Neuron (in vitro differentiated cells): ENCODE measurements at regions not wholly inside any gene's neighbourhood (a gene's known extent, or its start where the extent isn't known, plus 50 kb on each side); places are given as distances from the start of the nearest gene placed in this dataset.
"Not testable (repeated sequence)": the region's sequence is repeated elsewhere in the genome, so short reads cannot be mapped to it uniquely, and the experiment has no call there.

ENCODE experiments used
- H2AFZ ChIP-seq: one replicate; pipeline ENCODE4 v1.6.1; 2013; ENCODE audit warnings: low read depth, mild to moderate bottlenecking, inconsistent platforms, low read length, moderate library complexity
- H3K27me3 ChIP-seq: one replicate; pipeline ENCODE4 v1.6.1; 2013; ENCODE audit warnings: low read length; ENCODE audit not compliant: insufficient read depth
- H3K36me3 ChIP-seq: one replicate; pipeline ENCODE4 v1.6.1; 2013; ENCODE audit warnings: low read length; ENCODE audit not compliant: insufficient read depth
- H3K4me1 ChIP-seq: one replicate; pipeline ENCODE4 v1.6.1; 2013; ENCODE audit warnings: low read length; ENCODE audit not compliant: insufficient read depth
- H3K4me3 ChIP-seq: 2 replicates; pipeline ENCODE4 v1.5.1; 2013; ENCODE audit warnings: mild to moderate bottlenecking, low read length, moderate library complexity
- H3K9me3 ChIP-seq: one replicate; pipeline ENCODE4 v1.6.1; 2013; ENCODE audit warnings: low read length

GRCh38 chrX:109261279-109261678 lies 220.6 kb downstream of the GUCY2F start:
- Histone ChIP-seq H3K9me3 (no peaks in the 10 kb centered on the region), H3K4me3 (no peak overlapping the region), H3K27me3 (no peaks in the 10 kb centered on the region), H3K36me3 (no peaks in the 10 kb centered on the region), H2AFZ (no peak overlapping the region), H3K4me1 (no peaks in the 10 kb centered on the region)

GRCh38 chrX:109252789-109253188 lies 229.1 kb downstream of the GUCY2F start:
- H2AFZ ChIP-seq = no peak overlapping the region
- no peak overlapping the region for H3K4me3 ChIP-seq
- no peaks in the 10 kb centered on the region for H3K9me3 ChIP-seq
- no peaks in the 10 kb centered on the region for H3K4me1 ChIP-seq
- no peaks in the 10 kb centered on the region for H3K27me3 ChIP-seq
- no peaks in the 10 kb centered on the region for H3K36me3 ChIP-seq

- H3K9me3 ChIP-seq = no peaks in the 10 kb centered on the region
- H3K4me3 ChIP-seq = no peak overlapping the region
- H2AFZ ChIP-seq = no peak overlapping the region
- H3K36me3 ChIP-seq = no peaks in the 10 kb centered on the region
- no peaks in the 10 kb centered on the region for H3K4me1 ChIP-seq
- H3K27me3 ChIP-seq = no peaks in the 10 kb centered on the region
Measured at GRCh38 chrX:109218761-109219160, 263.1 kb downstream of the GUCY2F start.

- no peaks in the 10 kb centered on the region for H3K9me3 ChIP-seq
- no peak overlapping the region for H2AFZ ChIP-seq
- no peak overlapping the region for H3K4me3 ChIP-seq
- no peaks in the 10 kb centered on the region for H3K36me3 ChIP-seq
- no peaks in the 10 kb centered on the region for H3K4me1 ChIP-seq
- H3K27me3 ChIP-seq = no peaks in the 10 kb centered on the region
Measured at GRCh38 chrX:109199726-109200125, 282.2 kb downstream of the GUCY2F start.

GRCh38 chrX:109190542-109190941 lies 291.3 kb downstream of the GUCY2F start:
- H3K4me1 ChIP-seq = no peaks in the 10 kb centered on the region
- H3K36me3 ChIP-seq = no peaks in the 10 kb centered on the region
- H3K9me3 ChIP-seq = no peaks in the 10 kb centered on the region
- no peak overlapping the region for H3K4me3 ChIP-seq
- no peaks in the 10 kb centered on the region for H3K27me3 ChIP-seq
- H2AFZ ChIP-seq = no peak overlapping the region

- Histone ChIP-seq H3K27me3 (no peaks in the 10 kb centered on the region), H2AFZ (no peak overlapping the region), H3K4me1 (no peaks in the 10 kb centered on the region), H3K4me3 (no peak overlapping the region), H3K36me3 (no peaks in the 10 kb centered on the region), H3K9me3 (no peaks in the 10 kb centered on the region)
Measured at GRCh38 chrX:109187473-109188168, 294.3 kb downstream of the GUCY2F start.

- Histone ChIP-seq H3K4me3 (no peak overlapping the region), H3K9me3 (no peaks in the 10 kb centered on the region), H3K4me1 (no peaks in the 10 kb centered on the region), H2AFZ (no peak overlapping the region), H3K27me3 (no peaks in the 10 kb centered on the region), H3K36me3 (no peaks in the 10 kb centered on the region)
Measured at GRCh38 chrX:109186939-109187338, 294.9 kb downstream of the GUCY2F start.

GRCh38 chrX:109184506-109185139 lies 297.3 kb downstream of the GUCY2F start:
- no peaks in the 10 kb centered on the region for H3K27me3 ChIP-seq
- H3K36me3 ChIP-seq = no peaks in the 10 kb centered on the region
- no peaks in the 10 kb centered on the region for H3K4me1 ChIP-seq
- H3K4me3 ChIP-seq = no peak overlapping the region
- no peaks in the 10 kb centered on the region for H3K9me3 ChIP-seq
- no peak overlapping the region for H2AFZ ChIP-seq

- Histone ChIP-seq H3K36me3 (no peaks in the 10 kb centered on the region), H3K4me1 (no peaks in the 10 kb centered on the region), H3K4me3 (no peak overlapping the region), H3K27me3 (no peaks in the 10 kb centered on the region), H3K9me3 (no peaks in the 10 kb centered on the region), H2AFZ (no peak overlapping the region)
Measured at GRCh38 chrX:109172091-109172602, 309.7 kb downstream of the GUCY2F start.

- no peak overlapping the region for H2AFZ ChIP-seq
- no peaks in the 10 kb centered on the region for H3K9me3 ChIP-seq
Measured at GRCh38 chrX:109155161-109155560, 326.7 kb downstream of the GUCY2F start.

GRCh38 chrX:109144173-109144572 lies 337.7 kb downstream of the GUCY2F start:
- not testable (repeated sequence) for H3K27me3 ChIP-seq, H2AFZ ChIP-seq, H3K4me1 ChIP-seq, H3K9me3 ChIP-seq, H3K4me3 ChIP-seq, H3K36me3 ChIP-seq

More at GRCh38 chrX:109155161-109155560, 326.7 kb downstream of the GUCY2F start:
- Histone ChIP-seq H3K4me3 (no peak overlapping the region), H3K27me3 (no peaks in the 10 kb centered on the region), H3K36me3 (no peaks in the 10 kb centered on the region), H3K4me1 (no peaks in the 10 kb centered on the region)

GRCh38 chrX:109140463-109140862 lies 341.4 kb downstream of the GUCY2F start:
- no peaks in the 10 kb centered on the region for H3K36me3 ChIP-seq
- no peak overlapping the region for H3K4me3 ChIP-seq
- peaks cover 7% of the 10 kb centered on the region for H3K4me1 ChIP-seq
- H3K27me3 ChIP-seq = no peaks in the 10 kb centered on the region
- H2AFZ ChIP-seq = no peak overlapping the region
- H3K9me3 ChIP-seq = no peaks in the 10 kb centered on the region

GRCh38 chrX:109134777-109135176 lies 347.1 kb downstream of the GUCY2F start:
- no peak overlapping the region for H3K4me3 ChIP-seq
- no peaks in the 10 kb centered on the region for H3K36me3 ChIP-seq
- H2AFZ ChIP-seq = no peak overlapping the region
- no peaks in the 10 kb centered on the region for H3K9me3 ChIP-seq
- no peaks in the 10 kb centered on the region for H3K4me1 ChIP-seq
- no peaks in the 10 kb centered on the region for H3K27me3 ChIP-seq
